ENCODE measurements at regions not wholly inside any gene's neighbourhood (a gene's known extent, or its start where the extent isn't known, plus 50 kb on each side); places are given as distances from the start of the nearest gene placed in this dataset.
A peak's percentile ranks its signal among the peaks of the same experiment; 100 is the strongest.
"Not testable (repeated sequence)": the region's sequence is repeated elsewhere in the genome, so short reads cannot be mapped to it uniquely, and the experiment has no call there.

DNA sequence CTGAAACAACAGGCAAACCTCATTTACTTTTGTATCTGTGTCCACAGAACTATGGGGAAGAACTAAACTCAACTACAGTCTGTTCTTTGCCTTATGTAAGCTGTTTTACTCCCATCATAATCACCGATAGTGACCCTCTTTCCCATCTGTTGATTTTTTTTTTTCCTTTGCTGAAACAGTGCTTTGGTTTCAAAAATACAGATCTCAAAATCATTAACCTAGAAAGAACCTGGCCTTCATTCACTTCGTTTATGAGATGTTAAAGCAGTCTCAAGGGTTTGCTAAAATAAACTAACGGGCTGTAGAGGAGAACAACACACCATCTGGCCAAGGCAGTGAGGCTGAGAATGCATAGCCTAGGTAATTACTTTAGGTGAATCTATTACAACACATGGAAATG, 706.6 kb upstream of the ZNF608 start:
- no peak for DNase-seq

DNA sequence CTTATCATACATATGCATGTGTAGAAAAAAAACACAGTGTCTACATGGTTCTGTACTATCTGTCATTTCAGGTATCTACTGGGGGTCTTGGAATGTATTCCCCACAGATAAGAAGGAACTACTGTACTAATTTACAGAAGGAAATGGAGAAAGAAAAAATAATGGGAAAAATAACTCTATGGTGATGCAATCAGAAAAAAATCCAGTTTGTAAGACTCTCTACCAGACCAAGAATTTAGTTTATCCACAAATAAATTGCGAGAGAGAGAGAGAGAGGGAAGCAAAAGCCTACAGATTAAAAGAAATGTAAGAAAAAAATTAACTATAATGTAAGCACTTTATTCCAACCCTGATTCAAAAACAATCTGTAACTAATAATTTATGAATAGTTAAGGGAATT, 708.6 kb upstream of the ZNF608 start:
- no peak for DNase-seq

DNA sequence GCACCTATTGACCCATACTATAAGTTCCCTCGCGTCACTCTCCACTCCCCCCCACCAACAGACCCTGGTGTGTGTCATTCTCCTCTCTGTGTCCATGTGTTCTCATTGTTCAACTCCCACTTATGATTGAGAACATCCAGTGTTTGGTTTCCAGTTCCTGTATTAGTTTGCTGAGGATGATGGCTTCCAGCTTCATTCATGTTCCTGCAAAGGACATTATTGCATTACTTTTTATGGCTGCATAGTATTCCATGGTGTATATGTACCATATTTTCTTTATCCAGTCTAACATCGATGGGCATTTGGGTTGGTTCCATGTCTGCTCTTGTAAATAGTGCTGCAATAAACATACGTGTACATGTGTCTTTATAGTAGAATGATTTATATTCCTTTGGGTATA, 709.6 kb upstream of the ZNF608 start:
- not testable (repeated sequence) for DNase-seq

DNA sequence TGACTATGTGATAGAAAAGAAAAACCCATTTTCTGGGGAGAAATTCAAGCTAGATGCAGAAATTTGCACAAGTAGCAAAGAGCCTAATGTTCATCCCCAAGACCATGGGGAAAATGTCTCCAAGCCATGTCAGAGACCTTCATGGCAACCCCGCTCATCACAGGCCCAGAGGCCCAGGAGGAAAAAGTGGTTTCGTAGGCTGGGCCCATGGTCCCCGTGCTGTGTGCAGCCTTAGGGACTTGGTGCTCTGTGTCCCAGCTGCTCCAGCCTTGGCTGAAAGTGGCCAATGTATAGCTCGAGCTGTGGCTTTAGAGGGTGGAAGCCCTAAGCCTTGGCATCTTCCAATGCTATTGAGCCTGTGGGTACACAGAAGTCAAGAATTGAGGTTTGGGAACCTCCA, 711.2 kb upstream of the ZNF608 start:
- no peak for DNase-seq

DNA sequence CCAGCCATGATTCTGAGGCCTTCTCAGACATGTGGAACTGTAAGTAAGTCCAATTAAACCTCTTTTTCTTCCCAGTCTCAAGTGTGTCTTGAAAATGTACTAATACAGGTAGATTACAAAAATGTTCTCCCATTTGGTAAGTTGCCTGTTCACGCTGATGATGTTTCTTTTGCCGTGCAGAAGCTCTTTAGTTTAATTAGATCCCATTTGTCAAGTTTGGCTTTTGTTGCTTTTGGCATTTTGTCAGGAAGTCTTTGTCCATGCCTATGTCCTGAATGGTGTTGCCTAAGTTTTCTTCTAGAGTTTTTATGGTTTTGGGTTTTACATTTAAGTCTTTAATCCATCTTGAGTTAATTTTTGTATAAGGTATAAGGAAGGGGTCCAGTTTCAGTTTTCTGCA, 712.5 kb upstream of the ZNF608 start:
- not testable (repeated sequence) for DNase-seq

DNA sequence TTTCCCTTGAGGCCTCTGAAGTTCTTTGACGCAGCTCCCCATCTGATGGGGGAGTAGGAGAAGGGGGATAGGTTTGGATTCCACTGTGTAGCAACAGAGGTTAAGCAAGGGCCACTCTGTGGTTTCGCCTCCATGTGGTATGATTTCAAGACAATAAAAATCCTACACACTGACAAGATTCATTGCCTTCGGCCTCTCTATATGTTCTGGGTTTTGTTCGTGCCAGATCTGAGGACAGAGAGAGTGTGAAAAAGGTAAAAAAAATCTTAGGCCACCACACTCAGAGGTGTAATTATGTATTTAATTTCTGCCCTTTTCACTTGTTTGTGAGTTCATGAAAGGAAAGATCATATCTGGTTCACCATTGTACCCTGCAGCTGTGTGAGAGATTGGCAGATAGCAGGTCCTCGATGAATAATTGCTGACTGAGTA, 715.2 kb upstream of the ZNF608 start:
- DNase-seq: no peak

DNA sequence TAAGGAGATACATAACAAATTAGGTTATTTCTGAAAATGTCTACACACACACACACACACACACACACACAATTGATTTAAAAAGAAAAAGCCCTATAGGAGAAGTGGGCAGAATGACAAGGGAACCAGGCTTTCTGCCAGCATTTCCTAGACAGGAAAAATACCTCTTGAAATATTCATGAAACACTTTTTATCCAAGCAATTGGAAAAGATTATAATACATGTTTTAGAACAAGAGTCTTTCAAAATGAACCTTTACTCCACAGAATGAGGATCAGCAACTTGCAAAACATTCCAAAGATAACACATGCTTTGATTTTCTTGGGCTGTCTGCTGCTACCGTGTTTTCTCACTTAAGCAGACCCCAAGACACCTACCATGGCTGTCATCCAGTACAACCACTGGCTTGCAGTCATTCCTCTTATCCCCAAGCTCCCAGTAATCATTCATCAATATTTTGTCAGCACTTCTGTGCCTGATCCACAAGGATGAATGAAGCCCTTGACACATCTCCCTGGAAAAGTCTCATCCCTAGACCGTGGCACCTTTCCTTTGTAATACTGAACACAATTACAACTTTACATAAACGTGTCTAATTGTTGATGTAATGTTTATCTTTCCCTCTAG, 717.1 kb upstream of the ZNF608 start:
- peak; percentile 34 for DNase-seq

DNA sequence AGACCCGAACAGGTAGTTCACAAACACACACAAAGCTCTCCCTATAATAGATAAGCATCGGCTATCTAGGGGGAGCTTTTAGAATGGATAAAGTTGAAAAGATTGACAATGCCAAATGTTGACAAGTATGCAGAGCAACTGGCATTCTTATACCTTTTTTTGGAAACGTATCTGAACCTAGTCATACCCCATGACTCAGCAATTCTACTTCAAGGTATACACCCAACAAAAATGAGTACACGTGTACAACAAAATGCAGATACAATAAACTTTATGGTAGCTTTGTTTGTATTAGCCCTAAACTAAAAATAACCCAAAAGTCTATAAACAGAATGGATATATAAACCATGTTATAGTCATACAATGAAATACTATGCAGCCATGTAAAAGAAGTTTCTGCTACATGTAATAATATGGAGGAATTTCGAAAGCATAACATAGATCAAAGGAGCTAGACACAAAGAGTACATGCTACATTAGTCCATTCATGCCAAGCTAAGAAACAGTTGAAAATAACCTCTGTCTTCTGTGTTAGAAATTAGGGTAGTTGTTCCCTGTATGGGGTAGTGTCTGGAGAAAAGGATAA, 718.5 kb upstream of the ZNF608 start:
- DNase-seq: no peak

DNA sequence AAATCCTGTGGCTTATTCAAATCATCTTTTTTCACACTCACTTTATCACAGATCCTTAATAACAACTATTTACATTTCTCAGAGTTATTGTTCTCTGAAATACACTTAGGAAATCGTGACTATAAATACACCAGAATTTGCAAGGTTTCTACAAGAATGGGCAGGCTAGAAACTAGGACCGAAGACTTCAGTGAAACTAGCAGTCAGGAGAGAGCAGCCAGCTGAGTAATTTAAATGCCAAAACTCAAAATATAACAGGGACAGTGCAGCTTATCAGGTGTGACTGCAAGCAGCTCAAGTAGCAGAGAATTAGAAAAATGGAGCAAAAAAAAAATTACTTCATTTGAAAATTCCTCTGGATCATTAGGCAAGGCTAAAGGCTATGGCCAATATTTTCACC, 719.3 kb upstream of the ZNF608 start:
- DNase-seq: no peak

DNA sequence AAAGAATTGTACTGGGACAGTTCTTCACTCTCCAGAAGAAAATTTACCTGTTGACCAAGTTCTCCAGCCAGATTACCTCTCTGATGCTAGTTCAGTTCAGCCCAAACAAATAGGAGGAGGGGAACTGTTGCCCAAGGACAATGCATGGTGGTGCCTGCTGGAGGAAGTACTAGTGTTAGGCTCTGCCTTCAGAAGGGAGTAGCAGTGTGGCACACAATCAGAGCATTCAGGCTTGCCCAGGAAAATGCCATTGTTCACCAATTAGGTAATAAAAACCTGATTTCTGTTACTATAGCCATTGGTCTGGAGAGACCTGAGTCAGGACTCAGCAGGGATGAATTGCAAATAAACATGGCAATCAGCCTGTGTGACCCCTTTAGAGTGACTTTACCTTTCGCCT, 720.8 kb upstream of the ZNF608 start:
- DNase-seq: no peak

DNA sequence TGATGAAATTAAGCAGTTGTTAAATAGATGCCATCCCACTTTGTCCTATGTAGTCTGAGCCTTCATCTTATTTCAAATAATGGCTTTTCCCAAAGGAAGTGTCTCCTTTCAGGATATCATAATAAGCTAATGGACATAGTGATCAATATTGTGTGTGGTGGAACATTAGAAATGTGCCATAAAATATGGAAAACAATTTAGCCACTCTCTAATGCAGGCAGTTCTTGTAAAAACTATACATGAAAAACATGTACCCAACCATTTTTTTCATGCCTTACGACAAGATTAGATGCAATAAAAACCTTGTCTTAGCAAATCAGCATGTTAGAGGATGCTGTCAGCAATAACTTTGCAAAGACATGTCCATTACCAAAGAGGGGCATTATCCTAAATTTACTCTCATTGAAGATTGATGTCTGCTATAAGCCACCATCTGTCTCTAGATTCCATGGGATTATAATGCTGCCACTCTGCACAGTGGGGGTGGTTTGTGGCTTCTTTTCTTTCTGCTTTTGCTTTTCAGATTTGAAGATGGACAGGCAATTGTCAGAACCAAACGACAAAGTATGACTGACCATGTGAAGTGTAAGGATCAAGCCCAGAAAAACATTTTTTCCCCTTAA, 724.0 kb upstream of the ZNF608 start:
- no peak for DNase-seq

DNA sequence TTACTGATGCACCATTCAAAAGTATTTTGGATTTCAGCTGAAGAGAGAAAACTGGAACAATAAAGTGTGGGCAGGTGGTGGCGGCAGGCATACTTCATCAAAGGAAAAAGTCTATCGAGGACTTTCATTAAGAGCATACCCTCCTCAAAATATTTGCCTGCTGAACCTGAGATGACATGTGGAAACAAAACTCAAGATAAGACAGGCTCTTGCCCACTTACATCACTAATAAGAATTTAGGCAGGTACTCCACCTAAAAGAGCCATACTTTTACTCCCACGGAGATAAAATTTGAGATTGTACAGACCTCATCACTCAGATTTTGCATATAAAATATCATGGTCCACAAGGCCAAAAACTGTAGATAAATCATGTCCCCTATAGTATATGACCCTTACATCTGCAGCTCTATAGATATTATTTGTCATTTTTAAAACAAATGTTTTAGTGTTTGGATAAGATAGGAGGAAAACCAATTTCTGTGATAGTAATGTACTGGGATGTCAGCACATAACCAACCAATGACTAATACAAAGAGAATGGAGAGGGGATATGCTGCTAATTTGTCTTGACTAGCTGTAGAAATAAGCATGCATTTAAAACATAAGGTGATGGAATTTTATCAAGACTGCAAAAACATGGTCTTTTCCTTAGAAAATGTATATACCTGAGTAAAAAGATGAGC, 730.6 kb upstream of the ZNF608 start:
- no peak for DNase-seq

DNA sequence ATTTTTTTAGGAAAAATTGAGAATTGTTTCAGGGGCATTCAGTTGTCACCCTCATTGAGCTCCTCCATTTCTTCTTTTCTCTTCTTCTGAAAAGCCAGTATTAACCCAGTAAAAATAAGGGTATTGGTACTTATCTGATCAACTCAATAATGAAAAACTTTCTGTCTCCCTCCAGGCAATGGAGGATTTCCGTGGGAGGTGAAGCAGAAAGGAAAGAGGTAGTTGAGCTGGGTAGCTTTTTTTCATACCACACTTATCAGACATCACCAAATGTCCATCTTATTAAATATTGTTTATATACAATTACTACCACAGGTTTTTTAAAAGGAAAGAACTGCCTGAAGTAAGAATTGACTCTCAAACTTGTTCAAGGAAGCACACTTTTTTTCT, 731.1 kb upstream of the ZNF608 start:
- DNase-seq: no peak

DNA sequence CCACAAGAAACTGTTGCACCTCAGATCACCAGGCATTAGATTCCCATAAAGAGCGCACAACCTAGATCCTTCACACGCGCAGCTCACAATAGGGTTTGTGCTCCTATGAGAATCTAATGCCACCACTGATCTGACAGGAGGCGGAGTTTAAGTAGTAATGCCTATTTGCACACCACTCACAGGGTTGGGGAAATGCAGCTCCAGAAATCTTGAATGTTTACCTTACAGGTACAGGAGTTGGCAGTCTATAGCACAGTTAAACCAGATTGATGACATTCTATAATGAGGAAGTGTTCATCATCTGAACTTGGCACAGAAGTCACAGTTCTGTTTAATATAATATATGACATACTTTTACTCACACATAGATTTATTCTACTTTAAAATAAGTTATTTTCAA, 732.2 kb upstream of the ZNF608 start:
- no peak for DNase-seq

DNA sequence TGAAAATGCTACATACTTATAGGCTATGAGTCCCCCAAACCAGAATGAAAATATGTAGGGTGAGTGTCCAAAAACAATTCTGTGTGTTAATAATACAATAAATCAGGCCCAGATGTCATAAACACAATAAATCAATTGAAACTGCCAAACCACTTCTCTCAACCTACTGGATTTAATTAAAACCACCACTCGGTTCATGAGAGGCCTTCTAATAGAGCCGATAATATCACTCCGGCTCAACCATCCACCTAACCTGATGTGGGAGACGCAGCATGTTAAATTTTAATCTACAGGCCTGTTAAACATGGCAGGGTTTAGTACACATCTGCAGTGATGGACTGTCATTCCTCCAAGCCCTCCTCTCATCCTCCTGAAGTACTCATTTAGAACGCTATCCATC, 734.5 kb upstream of the ZNF608 start:
- DNase-seq: no peak

DNA sequence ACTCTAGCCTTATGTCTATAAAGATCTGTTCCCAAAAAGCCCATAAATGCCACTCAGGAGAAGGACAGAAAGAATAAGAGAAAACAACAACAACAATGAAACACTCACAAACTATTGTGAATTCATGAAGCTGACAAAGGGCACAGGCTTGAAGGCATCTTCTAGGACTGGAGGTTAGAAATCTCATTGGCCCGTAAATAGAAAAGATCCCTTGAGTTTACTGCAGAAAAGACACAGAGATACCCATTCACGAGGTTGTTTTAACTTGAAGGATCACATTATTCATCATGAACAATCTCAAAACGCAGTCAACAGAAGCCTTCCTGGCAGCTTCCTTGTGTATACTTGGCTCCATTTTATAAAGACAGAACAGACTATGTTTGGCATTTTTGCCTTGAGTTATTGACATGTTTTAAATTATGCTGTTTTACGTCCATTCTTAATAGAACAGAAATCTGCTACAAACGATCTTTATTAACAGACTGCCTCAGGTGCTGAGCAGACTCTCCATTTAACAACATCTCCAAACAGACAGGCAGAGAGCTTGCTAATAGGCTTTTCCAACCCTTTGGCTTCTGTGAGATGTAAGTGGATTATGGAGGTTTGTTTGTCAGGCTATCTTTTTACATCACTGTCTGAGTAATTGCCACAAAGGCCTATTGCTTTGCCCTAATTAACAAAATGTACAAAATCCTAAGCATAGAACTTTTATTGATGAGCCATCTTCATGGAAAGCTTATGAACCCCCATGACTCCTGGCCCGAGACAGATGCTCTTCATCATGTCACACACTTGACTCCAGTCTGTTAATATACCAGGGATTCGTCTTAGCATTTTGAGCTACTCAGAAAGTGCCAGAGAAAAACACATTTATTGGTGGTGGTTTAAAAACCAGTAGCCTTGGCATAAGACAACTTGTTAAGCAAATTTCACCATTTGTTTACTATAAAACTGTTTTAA, 735.3 kb upstream of the ZNF608 start:
- no peak for DNase-seq

DNA sequence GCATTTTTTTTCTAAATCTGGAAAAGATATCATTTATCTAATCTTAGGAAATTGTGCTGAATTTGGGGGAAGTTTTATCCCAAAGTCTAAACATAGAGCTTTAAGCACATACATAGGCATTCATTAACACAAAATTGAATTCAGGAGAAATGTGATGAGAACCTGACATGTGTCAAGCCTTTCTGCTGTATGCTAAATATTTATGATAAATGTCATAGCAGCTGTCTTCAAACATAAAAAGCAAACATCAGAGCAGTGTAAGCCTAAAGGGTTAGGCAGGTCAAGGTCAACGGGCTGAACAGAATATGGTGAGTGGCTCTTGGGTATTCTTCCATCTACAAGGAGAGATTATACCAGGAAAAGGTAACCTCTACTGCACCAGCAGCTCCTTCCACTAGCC, 737.2 kb upstream of the ZNF608 start:
- DNase-seq: no peak

DNA sequence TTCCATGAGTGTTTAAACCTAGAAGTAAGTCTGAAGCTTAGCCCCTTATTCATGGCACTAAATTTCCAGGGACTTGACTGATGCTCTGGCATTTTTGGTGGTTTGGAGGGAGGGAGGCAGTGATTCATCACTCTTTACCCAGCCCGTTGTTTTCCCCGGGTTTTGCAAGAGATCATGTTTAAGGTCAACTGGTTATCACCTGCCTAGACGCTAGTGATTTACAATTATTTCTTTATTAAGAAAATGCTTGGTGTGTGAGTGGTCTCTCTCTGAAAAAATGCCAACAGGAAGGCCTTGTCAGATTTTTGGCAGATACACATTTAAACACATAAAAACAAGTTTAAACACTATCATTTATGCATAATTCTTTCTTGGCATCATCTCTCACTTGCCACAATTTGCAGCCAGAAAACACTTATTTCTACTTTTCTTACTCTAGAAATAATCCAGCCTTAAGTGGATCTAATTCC, 737.9 kb upstream of the ZNF608 start:
- peak; percentile 58 for DNase-seq

DNA sequence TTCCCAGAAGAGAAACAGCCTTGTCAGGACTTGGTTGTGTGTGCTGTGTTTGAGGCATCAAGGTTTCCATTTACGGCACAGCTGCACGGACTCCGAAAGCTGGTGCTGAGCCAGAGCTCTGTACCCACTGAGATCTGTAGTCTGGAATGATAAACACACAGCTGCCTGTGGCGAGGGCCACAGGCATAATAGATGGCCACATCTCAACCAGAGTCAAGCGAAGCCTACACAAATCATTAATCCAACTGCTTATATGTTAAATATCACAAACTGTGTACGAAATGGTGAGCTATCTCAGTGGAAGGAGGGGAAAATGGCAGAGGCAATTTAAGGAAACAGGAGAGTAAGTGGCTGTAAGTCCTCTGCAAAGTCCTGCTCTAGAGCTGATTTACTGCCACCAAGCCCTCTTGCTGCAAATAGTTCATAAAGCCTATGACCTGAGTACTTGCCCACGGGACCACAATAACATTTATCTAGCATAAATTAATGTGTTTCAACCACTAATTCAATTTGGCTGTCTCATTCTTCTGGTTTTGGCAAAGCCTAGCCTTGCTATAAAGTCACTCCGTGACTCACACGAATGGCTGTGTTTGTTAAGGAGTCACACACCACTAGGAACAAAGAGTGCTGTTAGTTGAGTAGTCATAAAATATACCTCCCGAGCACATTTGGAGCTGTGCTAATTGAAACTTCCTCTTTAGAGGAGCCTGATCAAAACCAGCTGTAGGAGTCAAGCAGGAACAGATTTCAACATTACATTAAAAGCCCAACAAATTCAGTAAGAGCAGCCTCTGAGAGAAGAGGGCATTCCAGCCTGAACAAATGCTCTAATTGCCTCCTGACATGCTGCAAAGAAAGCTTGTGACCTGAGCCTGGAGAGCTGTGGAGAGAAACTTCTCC, 738.6 kb upstream of the ZNF608 start:
- DNase-seq: peak; percentile 89

DNA sequence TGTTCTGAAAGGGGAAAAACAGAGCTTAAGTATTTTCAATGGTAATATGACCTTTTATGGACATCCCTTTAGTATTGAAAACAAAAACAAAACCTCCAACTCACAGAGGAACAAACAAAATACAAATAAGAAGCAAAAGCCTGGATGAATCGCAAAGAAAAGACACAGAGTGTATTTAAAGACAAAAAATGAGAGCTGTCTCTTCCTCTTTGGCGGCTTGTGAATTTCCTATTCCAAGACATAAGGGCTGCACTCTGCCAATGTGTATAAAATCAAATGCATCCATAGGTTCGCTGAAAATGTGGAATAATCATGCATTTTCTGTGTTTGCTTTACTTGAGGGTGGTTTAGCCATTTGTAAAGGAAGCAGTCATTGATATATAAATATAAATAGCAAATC, 739.3 kb upstream of the ZNF608 start:
- DNase-seq: no peak

DNA sequence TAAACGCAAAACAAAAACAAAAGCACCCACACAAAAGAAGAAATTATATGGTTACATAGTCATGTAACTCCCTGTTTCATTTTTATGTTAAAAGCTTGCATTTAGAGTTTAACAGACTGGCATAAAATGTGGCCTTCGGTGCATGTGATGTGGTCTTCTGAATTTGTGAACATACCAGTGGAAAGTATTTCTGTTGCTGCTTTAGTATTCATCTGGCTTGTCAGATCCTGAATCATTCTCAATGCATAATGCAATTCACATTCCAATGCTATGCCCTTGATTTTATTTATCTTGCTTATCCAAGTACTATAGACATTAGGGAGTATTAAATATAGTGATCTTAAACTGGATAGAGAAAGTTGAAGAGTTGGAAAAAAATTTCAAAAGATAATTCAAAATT, 740.2 kb upstream of the ZNF608 start:
- no peak for DNase-seq

DNA sequence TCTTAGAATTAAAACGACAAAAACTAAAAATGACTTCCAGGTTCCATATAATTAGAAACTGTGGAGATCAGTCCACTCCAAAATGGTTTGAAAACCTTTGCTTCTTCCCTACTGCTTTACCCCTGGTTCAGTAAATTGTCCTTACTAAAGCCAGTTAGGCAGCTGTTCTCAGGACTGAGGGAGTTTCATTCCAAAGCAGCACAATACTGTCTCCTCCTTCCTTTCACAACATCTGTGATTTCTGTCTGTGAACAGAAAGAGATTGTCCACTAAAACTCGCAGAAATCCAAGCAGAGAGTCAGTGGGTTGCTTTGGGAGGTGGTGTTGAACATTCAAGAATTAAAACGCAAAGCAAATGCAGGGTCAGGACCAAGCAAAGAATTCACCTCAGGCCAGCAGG, 740.8 kb upstream of the ZNF608 start:
- no peak for DNase-seq

All from left hindlimb (tissue), 1 donor.